ENCODE measurements at regions not wholly inside any gene's neighbourhood (a gene's known extent, or its start where the extent isn't known, plus 50 kb on each side); places are given as distances from the start of the nearest gene placed in this dataset.

- Histone ChIP-seq H3K27ac (ENCODE audit: low read length) (no peak overlapping the region), H3K4me3 (ENCODE audit: low read length) (no peak overlapping the region), H3K36me3 (ENCODE audit: insufficient read depth, low read length) (no peaks in the 10 kb centered on the region), H2AFZ (ENCODE audit: low read depth, low read length) (no peak overlapping the region), H3K79me2 (replicated peaks; ENCODE audit: insufficient read depth, low read length) (no peaks in the 10 kb centered on the region), H4K20me1 (ENCODE audit: insufficient read depth) (no peaks in the 10 kb centered on the region), H3K27me3 (ENCODE audit: insufficient read depth, low read depth, low read length) (no peaks in the 10 kb centered on the region), H3K4me2 (ENCODE audit: low read length) (no peak overlapping the region), H3F3A (ENCODE audit: insufficient read depth, low read length, poor library complexity, severe bottlenecking) (no peaks in the 10 kb centered on the region), H3K9me3 (ENCODE audit: low read length) (no peaks in the 10 kb centered on the region), H3K9me2 (ENCODE audit: insufficient read depth, low read length) (no peaks in the 10 kb centered on the region), H3K9ac (ENCODE audit: low read length) (no peak overlapping the region)
- no peak for TF ChIP-seq MXI1 (conservative IDR thresholded peaks at IDR 0.05; ENCODE audit: poor library complexity, severe bottlenecking)
- no peak for TF ChIP-seq EZH2 (IDR thresholded peaks at IDR 0.05; ENCODE audit: borderline replicate concordance, insufficient read depth, low read length, poor library complexity, severe bottlenecking)
- TF ChIP-seq REST (IDR thresholded peaks at IDR 0.05; ENCODE audit: borderline replicate concordance): no peak
These were observed 152.2 kb upstream of the PARP11 start for GRCh38 chr12:4025181-4026019.

GRCh38 chr12:4024701-4025100, 151.5 kb upstream of the PARP11 start:
- Histone ChIP-seq H3K27ac (ENCODE audit: low read length) (no peak overlapping the region), H3K4me2 (ENCODE audit: low read length) (no peak overlapping the region)

More at GRCh38 chr12:4024701-4025100, 151.5 kb upstream of the PARP11 start:
- Histone ChIP-seq H3K36me3 (ENCODE audit: insufficient read depth, low read length) (no peaks in the 10 kb centered on the region), H3K9ac (ENCODE audit: low read length) (no peak overlapping the region), H2AFZ (ENCODE audit: low read depth, low read length) (no peak overlapping the region), H3K27me3 (ENCODE audit: insufficient read depth, low read depth, low read length) (no peaks in the 10 kb centered on the region), H3K4me3 (ENCODE audit: low read length) (no peak overlapping the region), H4K20me1 (ENCODE audit: insufficient read depth) (no peaks in the 10 kb centered on the region), H3K9me2 (ENCODE audit: insufficient read depth, low read length) (no peaks in the 10 kb centered on the region), H3K79me2 (replicated peaks; ENCODE audit: insufficient read depth, low read length) (no peaks in the 10 kb centered on the region), H3K9me3 (ENCODE audit: low read length) (no peaks in the 10 kb centered on the region), H3F3A (ENCODE audit: insufficient read depth, low read length, poor library complexity, severe bottlenecking) (no peaks in the 10 kb centered on the region)
- TF ChIP-seq TAF1 (IDR thresholded peaks at IDR 0.05; ENCODE audit: low read depth) (no peak), EP300 (conservative IDR thresholded peaks at IDR 0.05; ENCODE audit: poor library complexity, severe bottlenecking) (no peak), REST (IDR thresholded peaks at IDR 0.05; ENCODE audit: borderline replicate concordance) (no peak), SMC3 (conservative IDR thresholded peaks at IDR 0.05; ENCODE audit: poor library complexity) (no peak), MXI1 (conservative IDR thresholded peaks at IDR 0.05; ENCODE audit: poor library complexity, severe bottlenecking) (no peak), POLR2AphosphoS5 (IDR thresholded peaks at IDR 0.05) (no peak), RAD21 (conservative IDR thresholded peaks at IDR 0.05) (no peak), EZH2 (IDR thresholded peaks at IDR 0.05; ENCODE audit: borderline replicate concordance, insufficient read depth, low read length, poor library complexity, severe bottlenecking) (no peak)
